SK-N-SH treated with all-trans-retinoic acid at 6 μM for 48 hours (cell line): ENCODE measurements at regions not wholly inside any gene's neighbourhood (a gene's known extent, or its start where the extent isn't known, plus 50 kb on each side); places are given as distances from the start of the nearest gene placed in this dataset.

ENCODE experiments used
- ATAC-seq: fragments of 200-7000 bp; cut with Tn5 transposase; 3 replicates; pipeline ENCODE4 v1.9.1; 2020; ENCODE audit warnings: mild to moderate bottlenecking, moderate library complexity
- ARNTL ChIP-seq: fragments of 450-650 bp; formaldehyde crosslinking; IDR thresholded peaks from 2 replicates; pipeline ENCODE4 v1.5.0; 2020; ENCODE audit warnings: low read depth, mild to moderate bottlenecking, moderate library complexity, borderline replicate concordance
- CREB5 ChIP-seq: fragments of 250-450 bp; sonication (Bioruptor Pico); IDR thresholded peaks from 2 replicates; pipeline ENCODE4 v1.5.1; 2020; ENCODE audit warnings: low read depth, mild to moderate bottlenecking, moderate library complexity
- CSDC2 ChIP-seq: fragments of 250-450 bp; sonication (Bioruptor Pico); IDR thresholded peaks from 2 replicates; pipeline ENCODE4 v1.5.0; 2020; ENCODE audit warnings: mild to moderate bottlenecking, moderate library complexity
- CSRNP3 ChIP-seq: fragments of 250-450 bp; sonication (Bioruptor Pico); IDR thresholded peaks from 2 replicates; pipeline ENCODE4 v1.5.1; 2021; ENCODE audit warnings: mild to moderate bottlenecking, moderate library complexity
- GLIS3 ChIP-seq: fragments of 250-450 bp; sonication (Bioruptor Pico); IDR thresholded peaks from 2 replicates; pipeline ENCODE4 v1.5.0; 2020; ENCODE audit warnings: mild to moderate bottlenecking, moderate library complexity
- ISL1 ChIP-seq: fragments of 250-450 bp; sonication (Bioruptor Pico); IDR thresholded peaks from 2 replicates; pipeline ENCODE4 v2.1.2; 2022; ENCODE audit warnings: mild to moderate bottlenecking, moderate library complexity
- OSR1 ChIP-seq: fragments of 250-450 bp; sonication (Bioruptor Pico); IDR thresholded peaks from 2 replicates; pipeline ENCODE4 v1.8.0; 2022; ENCODE audit warnings: moderate library complexity, mild to moderate bottlenecking, inconsistent platforms
- PATZ1 ChIP-seq: fragments of 250-450 bp; sonication (Bioruptor Pico); IDR thresholded peaks from 2 replicates; pipeline ENCODE4 v1.8.0; 2020; ENCODE audit warnings: mild to moderate bottlenecking, moderate library complexity, borderline replicate concordance
- POU6F1 ChIP-seq: fragments of 250-450 bp; sonication (Bioruptor Pico); IDR thresholded peaks from 2 replicates; pipeline ENCODE4 v1.8.0; 2021; ENCODE audit warnings: low read depth, mild to moderate bottlenecking, moderate library complexity, borderline replicate concordance
- PPARA ChIP-seq: fragments of 250-450 bp; sonication (Bioruptor Pico); IDR thresholded peaks from 2 replicates; pipeline ENCODE4 v1.5.0; 2020; ENCODE audit warnings: mild to moderate bottlenecking, borderline replicate concordance
- RARB ChIP-seq: fragments of 250-450 bp; sonication (Bioruptor Pico); IDR thresholded peaks from 2 replicates; pipeline ENCODE4 v1.8.0; 2021; ENCODE audit warnings: mild to moderate bottlenecking, moderate library complexity
- SNAI2 ChIP-seq: fragments of 250-450 bp; sonication (Bioruptor Pico); IDR thresholded peaks from 2 replicates; pipeline ENCODE4 v1.5.0; 2020; ENCODE audit warnings: mild to moderate bottlenecking, moderate library complexity
- TCF4 ChIP-seq: fragments of 250-450 bp; sonication (Bioruptor Pico); IDR thresholded peaks from 2 replicates; pipeline ENCODE4 v1.8.0; 2021; ENCODE audit warnings: mild to moderate bottlenecking, moderate library complexity, borderline replicate concordance
- TOX ChIP-seq: fragments of 250-450 bp; sonication (Bioruptor Pico); IDR thresholded peaks from 2 replicates; pipeline ENCODE4 v1.8.0; 2021; ENCODE audit warnings: mild to moderate bottlenecking, moderate library complexity, borderline replicate concordance
- TSHZ2 ChIP-seq: fragments of 250-450 bp; sonication (Bioruptor Pico); IDR thresholded peaks from 2 replicates; pipeline ENCODE4 v1.5.0; 2020; ENCODE audit warnings: mild to moderate bottlenecking, moderate library complexity
- ZFP3 ChIP-seq: fragments of 250-450 bp; sonication (Bioruptor Pico); IDR thresholded peaks from 2 replicates; pipeline ENCODE4 v1.5.0; 2020; ENCODE audit warnings: mild to moderate bottlenecking, moderate library complexity
- ZFP30 ChIP-seq: fragments of 450-650 bp; formaldehyde crosslinking; IDR thresholded peaks from 2 replicates; pipeline ENCODE4 v1.5.0; 2022; ENCODE audit warnings: mild to moderate bottlenecking, moderate library complexity
- ZNF565 ChIP-seq: fragments of 450-650 bp; formaldehyde crosslinking; conservative IDR thresholded peaks from 2 replicates; pipeline ENCODE4 v1.5.0; 2020; ENCODE audit warnings: low read depth, mild to moderate bottlenecking, moderate library complexity
- ZNF70 ChIP-seq: fragments of 450-650 bp; formaldehyde crosslinking; IDR thresholded peaks from 2 replicates; pipeline ENCODE4 v1.5.0; 2020; ENCODE audit warnings: mild to moderate bottlenecking, moderate library complexity
- ZNF8 ChIP-seq: fragments of 450-650 bp; formaldehyde crosslinking; IDR thresholded peaks from 2 replicates; pipeline ENCODE4 v1.5.0; 2020; ENCODE audit warnings: mild to moderate bottlenecking, moderate library complexity

- TF ChIP-seq TSHZ2 (CRISPR knock-in tag), result no peak
- TF ChIP-seq TOX (CRISPR knock-in tag), result no peak
- no peak for TF ChIP-seq GLIS3 (CRISPR knock-in tag)
- no peak for TF ChIP-seq ZNF8 (CRISPR knock-in tag)
- TF ChIP-seq ZNF565 (CRISPR knock-in tag), result no peak
- no peak for TF ChIP-seq OSR1 (CRISPR knock-in tag)
- TF ChIP-seq PPARA (CRISPR knock-in tag), result no peak
- no peak for TF ChIP-seq ZNF70 (CRISPR knock-in tag)
- TF ChIP-seq ZFP3 (CRISPR knock-in tag), result no peak
- TF ChIP-seq ZFP30 (CRISPR knock-in tag), result no peak
- no peak for TF ChIP-seq SNAI2 (CRISPR knock-in tag)
- no peak for TF ChIP-seq RARB (CRISPR knock-in tag)
- no peak for TF ChIP-seq ARNTL (CRISPR knock-in tag)
- no peak for TF ChIP-seq CSDC2 (CRISPR knock-in tag)
- ATAC-seq, result no peak
These were observed 112.7 kb upstream of the HDDC2 start for GRCh38 chr6:125414507-125414906.

GRCh38 chr6:125415913-125416312, 114.1 kb upstream of the HDDC2 start:
- TF ChIP-seq POU6F1 (CRISPR knock-in tag) (no peak), TCF4 (CRISPR knock-in tag) (no peak), OSR1 (CRISPR knock-in tag) (no peak), CSRNP3 (no peak), PATZ1 (CRISPR knock-in tag) (no peak), ZNF565 (CRISPR knock-in tag) (no peak), ISL1 (CRISPR knock-in tag) (no peak), CSDC2 (CRISPR knock-in tag) (no peak), ZNF70 (CRISPR knock-in tag) (no peak), ARNTL (CRISPR knock-in tag) (no peak), ZNF8 (CRISPR knock-in tag) (no peak), CREB5 (CRISPR knock-in tag) (no peak), TSHZ2 (CRISPR knock-in tag) (no peak)
- no peak for ATAC-seq
